HG03095 (cell line): ENCODE measurements at regions not wholly inside any gene's neighbourhood (a gene's known extent, or its start where the extent isn't known, plus 50 kb on each side); places are given as distances from the start of the nearest gene placed in this dataset.
"Not testable (repeated sequence)": the region's sequence is repeated elsewhere in the genome, so short reads cannot be mapped to it uniquely, and the experiment has no call there.

ENCODE experiments used
- ATAC-seq: cut with Tn5 transposase; IDR thresholded peaks from one replicate; pipeline ENCODE4 v1.9.1; 2021; ENCODE audit warnings: moderate library complexity; ENCODE audit not compliant: unreplicated experiment

DNA sequence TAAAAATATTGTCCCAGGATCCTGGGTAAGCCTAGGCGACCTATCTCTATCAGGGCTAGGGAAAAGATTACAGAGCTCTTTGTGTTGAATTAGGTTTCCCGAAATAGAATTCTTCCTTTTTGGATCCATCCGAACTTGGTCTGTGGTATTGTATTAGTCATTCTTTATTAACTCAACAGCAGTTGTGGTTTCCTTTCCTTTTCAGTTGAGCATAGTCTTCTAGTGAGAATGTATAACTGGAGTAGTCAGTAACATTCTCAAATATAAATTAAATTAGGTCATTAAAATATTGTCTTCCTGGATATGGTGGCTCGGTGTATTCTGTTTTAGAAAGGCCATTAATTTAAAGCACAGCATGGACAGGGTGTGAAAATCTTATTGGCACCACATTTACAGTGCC, 520.4 kb downstream of the NLGN4X start:
- ATAC-seq, result no peak

DNA sequence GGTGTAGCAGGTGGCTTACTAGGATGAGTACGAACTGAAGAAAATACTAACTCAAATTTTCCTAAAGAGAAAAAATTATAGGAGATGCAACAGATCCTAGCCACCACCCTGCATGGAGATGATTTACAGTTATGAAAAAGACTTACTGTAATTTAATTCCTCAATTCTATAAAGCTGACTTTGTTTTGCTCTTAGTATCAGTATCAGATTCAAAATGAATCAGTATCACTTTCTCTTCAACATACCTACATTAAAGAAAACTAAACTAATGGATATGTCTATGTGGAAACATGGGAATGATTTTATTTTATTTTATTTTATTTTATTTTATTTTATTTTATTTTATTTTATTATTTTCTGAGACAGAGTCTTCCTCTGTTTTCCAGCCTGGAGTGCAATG, 525.8 kb downstream of the NLGN4X start:
- ATAC-seq, result no peak

DNA sequence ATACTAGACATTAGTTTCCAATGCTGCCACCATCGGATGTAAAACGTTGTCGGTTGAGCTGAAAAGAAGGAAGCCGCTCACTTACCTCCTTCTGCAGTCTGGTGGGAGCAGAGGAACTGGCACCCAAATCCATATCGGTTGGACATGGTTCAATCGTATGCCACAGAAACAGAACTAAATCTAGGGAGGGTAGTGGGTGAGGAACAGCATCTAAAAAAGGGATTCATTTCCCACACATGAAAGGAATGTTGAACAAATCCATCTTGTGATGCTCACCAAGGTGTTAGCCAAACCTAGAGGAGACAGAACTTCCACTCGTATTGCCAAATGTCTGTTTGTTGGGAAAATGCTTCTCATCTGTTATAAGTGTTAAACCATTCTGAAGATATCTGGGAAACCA, 532.7 kb downstream of the NLGN4X start:
- no peak for ATAC-seq

DNA sequence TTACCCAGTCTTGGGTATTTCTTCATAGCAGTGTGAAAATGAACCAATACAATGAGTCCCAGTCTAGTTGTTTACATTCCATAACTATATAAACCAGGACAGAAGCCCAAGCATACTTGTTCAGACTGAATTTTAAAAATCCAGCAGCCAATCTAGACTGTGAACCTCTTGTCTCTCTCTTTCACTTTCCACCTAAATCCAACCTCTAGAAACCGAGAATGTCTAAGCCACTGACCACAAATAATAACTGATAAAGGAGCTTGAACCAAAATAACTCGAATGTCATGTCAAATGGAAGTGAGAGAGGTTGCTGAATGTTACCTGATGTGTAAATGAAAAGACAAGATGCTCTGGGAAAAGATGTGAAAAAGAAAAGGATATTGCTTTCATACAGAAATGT, 544.7 kb downstream of the NLGN4X start:
- ATAC-seq, result no peak

DNA sequence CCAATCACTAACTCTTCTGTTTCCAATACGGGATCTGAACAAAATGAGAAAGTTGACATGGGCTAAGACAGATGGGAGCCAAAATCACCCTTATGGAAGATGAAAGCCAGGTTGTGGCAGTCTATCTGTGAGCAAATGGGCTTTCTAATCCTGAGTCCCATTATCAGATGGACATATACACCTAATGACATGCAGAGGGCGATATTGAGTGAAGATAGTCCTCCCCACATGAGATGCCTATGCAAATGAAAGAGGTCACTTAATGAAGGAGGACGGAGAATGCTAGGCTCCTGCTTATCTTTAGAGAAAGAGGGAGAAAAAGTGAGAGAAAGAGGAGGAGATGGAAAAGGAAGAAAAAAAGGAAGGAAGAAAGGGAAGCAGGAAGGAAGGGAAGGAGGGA, 547.5 kb downstream of the NLGN4X start:
- ATAC-seq, result no peak

DNA sequence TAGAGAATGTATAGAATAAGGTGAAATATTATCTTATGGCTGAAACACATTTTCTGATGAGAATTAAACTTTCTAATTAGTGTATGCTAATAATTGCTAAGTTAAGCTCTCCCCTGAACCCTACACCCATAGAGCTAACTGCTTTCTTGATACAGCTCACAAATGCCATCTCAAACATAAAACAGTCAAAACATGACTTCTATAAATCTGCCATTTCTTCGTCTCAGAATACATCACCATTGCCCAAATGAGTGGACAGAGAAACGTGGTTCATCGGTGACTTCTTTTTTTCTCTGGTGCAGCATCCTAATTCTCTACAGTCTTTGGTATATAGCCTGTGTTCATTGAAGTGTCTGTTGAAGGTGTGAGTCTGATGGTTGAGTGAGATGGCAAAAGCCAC, 554.6 kb downstream of the NLGN4X start:
- no peak for ATAC-seq

DNA sequence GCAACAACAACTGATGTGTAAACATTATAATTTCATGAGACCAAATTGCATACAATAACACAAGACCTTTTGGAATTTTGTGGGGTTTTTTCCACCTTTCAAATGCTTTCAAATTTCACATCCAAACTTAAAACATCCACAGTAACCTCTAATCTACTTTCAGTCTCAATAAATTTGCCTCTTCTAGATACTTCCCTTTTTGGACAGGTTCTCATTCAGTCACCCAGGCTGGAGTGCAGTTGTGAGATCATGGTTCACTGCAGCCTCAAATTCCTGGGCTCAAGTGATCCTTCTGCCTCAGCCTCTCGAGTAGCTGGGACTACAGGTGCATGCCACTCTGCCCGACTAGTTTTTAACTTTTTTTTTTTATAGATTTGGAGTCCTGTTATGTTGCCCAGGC, 556.6 kb downstream of the NLGN4X start:
- no peak for ATAC-seq

DNA sequence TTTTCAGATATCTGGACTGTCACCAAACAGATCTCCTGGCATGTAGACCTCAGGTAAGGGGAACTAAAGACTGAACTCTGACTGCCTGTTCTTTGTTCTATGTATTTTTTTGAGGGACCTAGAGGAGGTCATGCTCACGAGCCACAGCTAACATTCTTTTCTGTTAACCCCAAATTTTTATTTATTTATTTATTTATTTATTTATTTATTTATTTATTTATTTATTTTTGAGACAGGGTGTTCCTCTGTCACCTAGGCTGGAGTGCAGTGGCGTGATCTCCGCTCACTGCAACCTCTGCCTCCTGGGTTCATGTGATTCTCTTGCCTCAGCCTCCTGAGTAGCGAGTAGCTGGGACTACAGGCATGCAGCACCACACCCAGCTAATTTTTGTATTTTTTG, 562.0 kb downstream of the NLGN4X start:
- not testable (repeated sequence) for ATAC-seq

DNA sequence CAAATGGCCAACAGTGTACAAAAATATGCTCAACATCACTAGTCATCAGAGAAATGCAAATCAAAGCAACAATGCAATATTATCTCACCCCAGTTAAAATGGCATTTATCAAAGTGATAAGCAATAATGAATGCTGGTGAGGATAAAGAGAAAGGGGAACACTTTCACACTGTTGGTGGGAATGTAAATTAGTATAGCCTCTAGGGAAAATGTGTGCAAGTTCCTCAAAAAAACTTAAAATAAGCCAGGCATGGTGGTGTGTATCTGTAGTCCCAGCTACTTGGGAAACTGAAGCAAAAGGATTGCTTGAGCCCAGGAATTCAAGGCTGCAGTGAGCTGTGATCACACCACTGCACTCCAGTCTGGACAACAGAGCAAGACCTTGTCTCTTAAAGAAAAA, 572.1 kb downstream of the NLGN4X start:
- ATAC-seq, result no peak

DNA sequence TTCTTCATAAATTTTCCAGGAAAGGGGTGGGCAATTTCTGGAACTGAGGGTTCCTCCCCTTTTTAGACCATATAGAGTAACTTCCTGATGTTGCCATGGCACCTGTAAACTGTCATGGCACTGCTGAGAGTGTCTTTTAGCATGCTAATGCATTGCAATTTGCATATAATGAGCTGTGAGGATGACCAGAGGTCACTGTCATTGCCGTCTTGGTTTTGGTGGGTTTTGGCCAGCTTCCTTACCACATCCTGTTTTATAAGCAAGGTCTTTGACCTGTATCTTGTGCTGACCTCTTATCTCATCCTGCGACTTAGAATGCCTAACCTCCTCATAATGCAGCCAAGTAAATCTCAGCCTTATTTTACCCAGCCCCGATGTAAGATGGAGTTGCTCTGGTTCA, 577.8 kb downstream of the NLGN4X start:
- ATAC-seq, result no peak

DNA sequence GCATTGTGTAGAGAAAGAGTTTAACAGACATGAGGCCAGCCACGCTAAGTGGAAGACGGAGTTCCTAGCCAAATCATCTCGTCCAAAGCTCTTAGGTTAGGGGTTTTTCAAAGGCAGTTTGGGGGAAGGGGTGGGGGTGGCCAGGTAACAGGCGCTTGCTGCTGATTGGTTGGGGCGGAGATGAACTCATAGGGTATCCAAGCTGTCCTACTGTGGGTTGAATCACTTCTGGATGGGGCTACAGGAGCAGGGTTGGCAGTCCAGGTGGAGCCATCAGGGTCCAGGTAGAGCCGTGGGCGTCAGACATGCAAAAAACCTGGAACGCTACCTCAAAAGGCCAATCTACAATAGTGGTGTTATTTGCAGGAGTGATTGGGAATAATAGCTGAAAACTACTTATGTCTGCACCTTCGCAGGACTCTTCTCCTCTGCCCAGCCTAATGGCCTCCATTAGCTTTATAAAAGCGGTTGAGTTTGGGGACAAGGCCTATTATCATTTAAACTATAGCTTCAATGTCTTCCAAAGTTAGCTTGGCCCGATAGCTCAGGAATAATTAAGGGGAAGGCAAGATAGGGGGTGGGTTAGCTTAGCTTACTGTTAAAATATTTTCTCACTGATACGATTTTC, 579.6 kb downstream of the NLGN4X start:
- ATAC-seq, result no peak

DNA sequence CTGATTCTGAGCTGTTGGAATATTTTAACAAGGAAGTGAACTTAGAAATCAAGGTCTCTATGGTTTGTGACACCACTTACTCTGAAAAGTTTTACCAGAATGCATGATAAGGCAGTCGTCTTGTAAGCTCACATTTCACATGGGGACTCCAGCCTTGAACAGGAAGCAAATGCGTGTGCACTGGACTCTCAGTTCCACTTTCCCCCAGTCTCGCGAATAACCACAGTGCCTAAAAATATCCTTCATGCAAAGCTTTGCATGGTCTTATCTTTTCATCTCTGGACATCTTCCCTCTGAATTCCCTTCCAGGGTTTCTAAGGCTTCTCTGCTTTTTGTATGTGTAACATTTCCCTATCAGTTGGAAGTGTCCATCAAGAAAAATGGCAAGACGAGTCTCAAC, 581.8 kb downstream of the NLGN4X start:
- peak; percentile 97 for ATAC-seq

DNA sequence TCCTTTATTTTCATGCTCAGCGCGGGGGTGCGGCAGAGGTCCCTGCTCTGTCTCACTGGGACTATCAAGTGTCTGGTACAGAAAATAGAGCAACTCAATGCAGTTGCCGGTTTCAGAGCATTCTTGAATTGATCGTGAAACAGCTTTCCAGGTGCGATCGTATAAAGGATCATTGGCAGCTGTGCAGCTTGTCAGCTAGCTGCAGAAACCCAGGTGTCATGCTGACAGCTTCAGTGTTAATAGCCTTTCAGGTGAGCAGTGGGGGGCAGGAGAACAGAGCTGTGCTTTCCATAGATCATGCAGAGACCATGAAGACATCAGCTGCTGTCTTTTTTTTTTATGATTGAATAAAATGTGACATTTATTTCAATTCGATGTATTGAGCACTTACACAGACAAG, 583.9 kb downstream of the NLGN4X start:
- no peak for ATAC-seq

DNA sequence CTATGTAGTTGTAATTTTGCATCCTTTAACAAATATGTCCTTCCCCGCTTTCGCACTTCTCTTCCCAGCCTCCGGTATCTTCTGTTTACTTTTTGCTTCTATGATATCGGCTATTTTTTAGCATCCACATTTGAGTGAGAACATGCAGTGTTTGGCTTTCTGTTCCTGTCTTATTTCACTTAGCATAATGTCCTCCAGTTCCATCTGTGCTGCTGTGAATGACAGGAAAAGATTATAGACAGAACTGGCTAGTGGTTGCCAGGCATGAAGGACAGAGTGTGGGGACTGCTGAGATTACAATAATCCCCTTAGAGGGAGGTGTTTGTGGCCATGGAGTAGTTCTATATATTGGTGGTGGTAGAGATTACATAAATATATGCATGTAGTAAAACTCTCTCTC, 588.6 kb downstream of the NLGN4X start:
- ATAC-seq, result no peak

DNA sequence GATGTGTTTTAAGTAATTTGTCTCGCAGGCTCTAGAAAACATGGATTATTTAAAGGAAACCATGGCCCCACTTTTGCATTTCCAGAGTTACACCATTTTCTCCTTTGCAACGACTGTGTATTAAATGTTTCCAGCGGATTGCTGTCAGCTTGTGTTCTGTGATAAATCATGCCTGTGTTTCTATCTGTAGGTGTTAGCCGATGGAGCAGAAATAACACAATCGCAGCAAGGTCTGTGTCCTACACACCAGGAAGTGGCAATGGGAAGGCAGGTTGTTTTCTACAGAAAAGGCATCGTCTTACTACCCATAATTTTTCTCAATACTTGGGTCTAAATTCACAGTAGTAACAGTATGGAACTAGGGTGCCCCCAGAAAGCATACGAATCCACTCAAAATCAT, 590.1 kb downstream of the NLGN4X start:
- no peak for ATAC-seq

DNA sequence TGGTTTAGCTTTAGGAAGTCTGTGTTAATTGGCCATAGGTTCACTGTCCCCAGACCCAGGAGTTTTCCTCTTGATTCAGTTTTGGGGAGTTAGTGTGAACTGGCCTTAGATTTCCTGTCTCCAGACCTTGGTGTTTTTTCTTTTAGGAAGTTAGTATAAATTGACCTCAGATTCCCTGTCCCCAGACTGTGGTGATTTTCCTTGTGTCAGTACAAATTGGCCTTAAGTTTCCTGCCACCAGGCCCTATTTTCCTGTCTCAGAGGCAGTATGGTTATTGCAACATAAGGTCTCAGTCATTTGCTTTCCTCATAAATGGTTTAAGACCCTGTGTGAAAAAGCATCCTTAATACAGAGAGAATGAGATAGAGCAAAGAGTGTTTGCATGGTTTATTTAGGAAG, 595.8 kb downstream of the NLGN4X start:
- ATAC-seq, result no peak

DNA sequence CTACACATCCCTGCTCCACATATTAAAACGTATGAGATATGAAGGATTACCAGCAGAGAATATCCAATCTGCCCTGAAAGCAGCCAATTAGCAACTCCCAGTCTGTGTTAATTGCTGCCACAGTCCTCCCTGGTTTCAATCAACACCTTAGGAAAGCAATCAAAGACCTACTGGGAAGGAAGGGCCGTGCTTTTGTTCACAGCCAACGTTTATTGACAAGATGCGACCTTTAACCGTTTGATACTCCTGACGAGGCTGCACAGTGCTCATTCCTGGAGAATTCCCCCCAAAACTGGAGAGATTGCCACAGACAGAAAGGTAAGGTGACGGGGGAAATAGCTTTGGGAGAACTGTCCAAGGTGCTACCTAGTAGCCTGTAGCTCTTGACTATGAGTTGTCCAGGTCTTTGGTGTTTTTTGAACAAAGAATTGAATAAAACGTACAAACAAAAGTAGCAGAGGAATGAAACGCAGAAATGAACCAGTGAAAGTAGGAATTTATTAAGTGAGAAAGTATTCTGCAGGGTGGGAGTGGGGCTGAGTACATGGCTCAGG, 596.5 kb downstream of the NLGN4X start:
- ATAC-seq, result no peak

DNA sequence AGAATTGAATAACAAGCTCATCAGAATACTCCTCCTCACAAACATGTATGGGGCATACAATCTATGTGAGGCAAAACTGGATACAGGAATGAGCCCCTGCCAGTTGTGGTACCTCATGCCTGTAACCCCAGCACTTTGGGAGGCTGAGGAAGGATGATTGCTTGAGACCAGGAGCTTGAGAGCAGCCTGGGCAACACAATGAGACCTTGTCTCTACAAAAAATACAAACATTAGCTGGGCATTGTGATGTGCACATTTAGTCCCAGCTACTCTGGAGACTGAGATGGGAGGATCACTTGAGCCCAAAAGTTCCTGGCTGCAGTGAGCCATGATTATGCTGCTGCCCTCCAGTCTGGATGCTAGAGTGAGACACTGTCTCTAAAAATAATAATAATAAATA, 611.0 kb downstream of the NLGN4X start:
- no peak for ATAC-seq

DNA sequence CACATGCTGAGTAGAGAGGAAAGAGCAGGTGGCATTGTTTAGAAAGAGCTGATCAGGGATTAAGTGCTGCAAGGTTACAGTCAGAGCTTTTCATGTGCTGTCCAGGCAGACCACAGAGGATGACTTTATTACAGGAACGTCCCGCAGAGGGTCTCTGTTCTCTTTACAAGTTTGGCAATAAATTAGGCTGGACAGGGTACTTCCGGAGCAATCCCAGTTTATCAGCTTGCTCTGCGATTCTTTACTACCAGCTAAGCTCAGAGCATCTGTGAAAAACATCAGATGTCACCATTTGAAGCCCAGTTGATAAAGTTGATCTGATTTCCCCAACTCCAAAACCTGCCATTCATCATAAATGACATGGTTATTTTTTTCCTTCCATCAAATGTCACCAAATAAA, 633.1 kb downstream of the NLGN4X start:
- no peak for ATAC-seq

DNA sequence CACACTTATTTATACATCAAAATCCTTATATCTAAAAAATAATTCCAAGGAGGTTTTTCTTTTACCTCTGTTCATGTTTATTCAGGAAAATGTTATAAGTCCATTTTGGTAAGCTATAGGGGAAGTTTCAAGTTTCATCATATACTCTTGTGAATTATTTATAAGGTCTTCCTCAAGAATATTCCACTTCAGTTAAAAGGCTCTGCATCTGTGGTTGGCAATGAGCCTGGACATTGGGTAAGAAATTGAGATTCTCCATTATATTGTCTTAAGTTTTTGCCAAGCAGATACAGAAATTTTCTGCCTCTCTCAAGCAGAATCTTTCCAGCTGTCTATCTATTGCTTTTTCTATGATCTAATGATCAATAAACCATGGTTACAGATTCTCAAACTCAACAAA, 641.9 kb downstream of the NLGN4X start:
- no peak for ATAC-seq

DNA sequence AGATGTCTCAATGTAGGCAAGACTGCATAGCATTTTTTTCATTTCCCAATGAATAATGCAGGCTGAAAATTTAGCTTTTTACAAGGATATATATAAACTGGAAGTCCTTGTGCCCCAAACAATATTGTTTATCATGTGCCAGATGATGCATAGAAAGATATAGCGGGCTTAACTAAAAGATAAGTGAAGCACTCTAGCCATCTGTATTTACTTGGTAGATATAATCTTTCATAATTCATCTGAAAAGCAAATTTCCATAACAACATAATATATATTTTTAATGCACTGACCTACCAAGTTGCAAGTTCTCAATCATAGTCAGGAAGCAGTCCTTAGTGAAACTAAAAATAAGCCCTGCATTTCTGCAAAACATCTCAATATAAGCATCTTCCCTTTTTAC, 653.3 kb downstream of the NLGN4X start:
- no peak for ATAC-seq

DNA sequence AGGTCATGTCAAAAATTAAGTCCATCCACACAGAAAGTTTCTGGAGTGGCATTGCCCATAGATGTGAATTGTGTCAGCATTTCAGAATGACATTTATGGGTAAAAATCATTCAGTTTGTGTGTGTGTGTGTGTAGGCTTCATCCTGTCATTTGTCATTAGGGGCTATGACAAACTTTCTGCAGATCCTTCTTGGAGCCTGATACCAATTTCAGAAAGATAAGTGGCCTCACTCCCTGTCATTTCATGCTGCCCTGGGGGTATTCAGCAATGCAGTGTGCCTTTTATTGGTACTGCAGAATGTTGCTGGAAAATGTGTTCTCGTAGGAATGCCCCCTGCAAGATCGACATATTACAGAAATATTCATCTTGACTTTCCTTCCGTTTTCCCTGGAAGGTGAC, 659.7 kb downstream of the NLGN4X start:
- no peak for ATAC-seq

DNA sequence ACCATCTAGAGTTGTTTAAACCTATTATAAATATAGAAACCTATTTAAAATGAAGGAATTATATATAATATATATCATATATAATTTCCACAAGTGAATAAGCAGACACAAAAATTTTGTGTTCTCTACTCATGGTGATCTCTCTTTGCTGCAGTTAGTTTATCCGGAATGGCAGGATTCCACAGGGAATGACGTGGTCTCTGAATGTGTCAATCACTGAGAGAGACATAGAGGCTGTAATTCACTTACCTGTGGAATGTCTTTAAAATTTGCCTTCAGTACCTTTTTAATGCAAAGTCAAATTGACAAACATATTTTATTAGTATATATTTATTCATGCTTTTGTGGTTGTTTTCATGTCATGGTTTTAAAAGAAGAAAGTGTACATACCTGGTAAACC, 669.3 kb downstream of the NLGN4X start:
- no peak for ATAC-seq
